HG02798 (cell line): ENCODE measurements at regions not wholly inside any gene's neighbourhood (a gene's known extent, or its start where the extent isn't known, plus 50 kb on each side); places are given as distances from the start of the nearest gene placed in this dataset.
"Not testable (repeated sequence)": the region's sequence is repeated elsewhere in the genome, so short reads cannot be mapped to it uniquely, and the experiment has no call there.

Experiments used
- ATAC-seq: cut with Tn5 transposase; IDR thresholded peaks from one replicate; pipeline ENCODE4 v1.9.1; 2021; ENCODE audit warnings: mild to moderate bottlenecking; ENCODE audit not compliant: unreplicated experiment, poor library complexity

- no peak for ATAC-seq
These were observed 213.9 kb upstream of the ZCCHC13 start for GRCh38 chrX:74090049-74090448.

- no peak for ATAC-seq
These were observed 218.2 kb upstream of the ZCCHC13 start for GRCh38 chrX:74085642-74086236.

GRCh38 chrX:74080165-74080564, 223.8 kb upstream of the ZCCHC13 start:
- ATAC-seq, result no peak

GRCh38 chrX:74065831-74066390, 213.4 kb upstream of the XIST start:
- ATAC-seq, result no peak

- no peak for ATAC-seq
These were observed 211.1 kb upstream of the XIST start for GRCh38 chrX:74063426-74064155.

- no peak for ATAC-seq
These were observed 209.4 kb upstream of the XIST start for GRCh38 chrX:74061879-74062278.

GRCh38 chrX:74049126-74049525, 196.6 kb upstream of the XIST start:
- ATAC-seq, result no peak

- not testable (repeated sequence) for ATAC-seq
These were observed 181.6 kb upstream of the XIST start for GRCh38 chrX:74034066-74034465.

- not testable (repeated sequence) for ATAC-seq
These were observed 179.0 kb upstream of the XIST start for GRCh38 chrX:74031527-74031926.

GRCh38 chrX:74030766-74031165, 178.3 kb upstream of the XIST start:
- not testable (repeated sequence) for ATAC-seq

- not testable (repeated sequence) for ATAC-seq
These were observed 172.6 kb upstream of the XIST start for GRCh38 chrX:74025145-74025544.

GRCh38 chrX:74023203-74023602, 170.7 kb upstream of the XIST start:
- no peak for ATAC-seq

- ATAC-seq, result no peak
These were observed 165.7 kb upstream of the XIST start for GRCh38 chrX:74018253-74018652.

GRCh38 chrX:74015379-74016019, 163.0 kb upstream of the XIST start:
- peak; percentile 81 for ATAC-seq

- ATAC-seq, result no peak
These were observed 156.5 kb upstream of the XIST start for GRCh38 chrX:74009041-74009440.

GRCh38 chrX:73992019-73992418, 139.5 kb upstream of the XIST start:
- ATAC-seq, result no peak

- no peak for ATAC-seq
These were observed 134.7 kb upstream of the XIST start for GRCh38 chrX:73987166-73987565.

- no peak for ATAC-seq
These were observed 127.1 kb upstream of the XIST start for GRCh38 chrX:73979551-73980131.

GRCh38 chrX:73977542-73978169, 125.1 kb upstream of the XIST start:
- ATAC-seq, result peak; percentile 93

- not testable (repeated sequence) for ATAC-seq
These were observed 114.9 kb upstream of the XIST start for GRCh38 chrX:73967461-73967860.
